Renal pelvis (tissue), 1 donor: ENCODE measurements at regions not wholly inside any gene's neighbourhood (a gene's known extent, or its start where the extent isn't known, plus 50 kb on each side); places are given as distances from the start of the nearest gene placed in this dataset.
A peak's percentile ranks its signal among the peaks of the same experiment; 100 is the strongest.

Source experiments
- DNase-seq: peaks from one replicate; pipeline ENCODE4 v3.0.0-alpha.2; 2013

GRCh38 chr3:107077391-107077790 is 299.8 kb upstream of the CCDC54 start:
- no peak for DNase-seq

GRCh38 chr3:107082527-107082926 is 294.7 kb upstream of the CCDC54 start:
- DNase-seq: no peak

- no peak for DNase-seq
These were observed 292.0 kb upstream of the CCDC54 start for GRCh38 chr3:107085261-107085660.

GRCh38 chr3:107092121-107092520 is 285.1 kb upstream of the CCDC54 start:
- no peak for DNase-seq

GRCh38 chr3:107098864-107099263 is 278.4 kb upstream of the CCDC54 start:
- no peak for DNase-seq

GRCh38 chr3:107100137-107100536 is 277.1 kb upstream of the CCDC54 start:
- DNase-seq: no peak

GRCh38 chr3:107100573-107100972 is 276.7 kb upstream of the CCDC54 start:
- no peak for DNase-seq

- no peak for DNase-seq
These were observed 273.5 kb upstream of the CCDC54 start for GRCh38 chr3:107103786-107104185.

GRCh38 chr3:107106316-107106715 is 270.9 kb upstream of the CCDC54 start:
- DNase-seq: no peak

- DNase-seq: no peak
These were observed 270.3 kb upstream of the CCDC54 start for GRCh38 chr3:107106907-107107306.

- no peak for DNase-seq
These were observed 266.5 kb upstream of the CCDC54 start for GRCh38 chr3:107110596-107111305.

- no peak for DNase-seq
These were observed 265.4 kb upstream of the CCDC54 start for GRCh38 chr3:107111872-107112271.

- no peak for DNase-seq
These were observed 264.9 kb upstream of the CCDC54 start for GRCh38 chr3:107112356-107112755.

- no peak for DNase-seq
These were observed 261.0 kb upstream of the CCDC54 start for GRCh38 chr3:107116251-107116650.

- DNase-seq: no peak
These were observed 260.1 kb upstream of the CCDC54 start for GRCh38 chr3:107117156-107117555.

- DNase-seq: peak; percentile 71
These were observed 259.2 kb upstream of the CCDC54 start for GRCh38 chr3:107117922-107118536.

GRCh38 chr3:107124885-107125284 is 252.4 kb upstream of the CCDC54 start:
- DNase-seq: no peak

- DNase-seq: no peak
These were observed 248.3 kb upstream of the CCDC54 start for GRCh38 chr3:107128946-107129345.

- no peak for DNase-seq
These were observed 247.0 kb upstream of the CCDC54 start for GRCh38 chr3:107130089-107130700.

GRCh38 chr3:107132674-107133073 is 244.6 kb upstream of the CCDC54 start:
- no peak for DNase-seq

- DNase-seq: no peak
These were observed 243.3 kb upstream of the CCDC54 start for GRCh38 chr3:107133891-107134290.

- no peak for DNase-seq
These were observed 235.1 kb upstream of the CCDC54 start for GRCh38 chr3:107142171-107142570.

- DNase-seq: peak; percentile 49
These were observed 234.3 kb upstream of the CCDC54 start for GRCh38 chr3:107142786-107143575.
